Tongue (tissue), 1 donor: ENCODE measurements at regions not wholly inside any gene's neighbourhood (a gene's known extent, or its start where the extent isn't known, plus 50 kb on each side); places are given as distances from the start of the nearest gene placed in this dataset.
"Not testable (repeated sequence)": the region's sequence is repeated elsewhere in the genome, so short reads cannot be mapped to it uniquely, and the experiment has no call there.

ENCODE experiments used
- DNase-seq: peaks from one replicate; pipeline ENCODE4 v3.0.0-alpha.2; 2015

- DNase-seq = no peak
These were observed 290.7 kb upstream of the FOLH1 start for GRCh38 chr11:49499117-49499516.

GRCh38 chr11:49505231-49505630 lies 296.8 kb upstream of the FOLH1 start:
- no peak for DNase-seq

GRCh38 chr11:49526240-49526829 lies 317.9 kb upstream of the FOLH1 start:
- DNase-seq = peak; percentile 4

- no peak for DNase-seq
These were observed 324.8 kb upstream of the FOLH1 start for GRCh38 chr11:49533204-49533603.

- not testable (repeated sequence) for DNase-seq
These were observed 330.5 kb upstream of the FOLH1 start for GRCh38 chr11:49538927-49539326.

GRCh38 chr11:49558261-49558847 lies 350.0 kb upstream of the FOLH1 start:
- not testable (repeated sequence) for DNase-seq

GRCh38 chr11:49560593-49560992 lies 352.2 kb upstream of the FOLH1 start:
- not testable (repeated sequence) for DNase-seq

- DNase-seq = not testable (repeated sequence)
These were observed 353.0 kb upstream of the FOLH1 start for GRCh38 chr11:49561240-49561880.

GRCh38 chr11:49562262-49562661 lies 353.9 kb upstream of the FOLH1 start:
- not testable (repeated sequence) for DNase-seq

- DNase-seq = not testable (repeated sequence)
These were observed 371.1 kb upstream of the FOLH1 start for GRCh38 chr11:49579492-49579891.

- not testable (repeated sequence) for DNase-seq
These were observed 366.7 kb upstream of the OR4C13 start for GRCh38 chr11:49585495-49585894.

GRCh38 chr11:49608892-49609291 lies 343.3 kb upstream of the OR4C13 start:
- DNase-seq = not testable (repeated sequence)

GRCh38 chr11:49623872-49624271 lies 328.3 kb upstream of the OR4C13 start:
- DNase-seq = not testable (repeated sequence)

- DNase-seq = not testable (repeated sequence)
These were observed 281.5 kb upstream of the OR4C13 start for GRCh38 chr11:49670705-49671104.

- DNase-seq = not testable (repeated sequence)
These were observed 250.1 kb upstream of the OR4C13 start for GRCh38 chr11:49702121-49702520.

GRCh38 chr11:49750447-49750846 lies 201.7 kb upstream of the OR4C13 start:
- DNase-seq = peak; percentile 1

- DNase-seq = not testable (repeated sequence)
These were observed 201.2 kb upstream of the OR4C13 start for GRCh38 chr11:49750960-49751359.

GRCh38 chr11:49780791-49781190 lies 171.4 kb upstream of the OR4C13 start:
- not testable (repeated sequence) for DNase-seq

- DNase-seq = not testable (repeated sequence)
These were observed 170.2 kb upstream of the OR4C13 start for GRCh38 chr11:49782000-49782399.

GRCh38 chr11:49783841-49784240 lies 168.3 kb upstream of the OR4C13 start:
- not testable (repeated sequence) for DNase-seq

- not testable (repeated sequence) for DNase-seq
These were observed 162.4 kb upstream of the OR4C13 start for GRCh38 chr11:49789787-49790186.

GRCh38 chr11:49798206-49798837 lies 153.9 kb upstream of the OR4C13 start:
- not testable (repeated sequence) for DNase-seq
